GM18867 (cell line): ENCODE measurements at regions not wholly inside any gene's neighbourhood (a gene's known extent, or its start where the extent isn't known, plus 50 kb on each side); places are given as distances from the start of the nearest gene placed in this dataset.

ENCODE experiments used
- ATAC-seq: cut with Tn5 transposase; IDR thresholded peaks from one replicate; pipeline ENCODE4 v1.9.1; 2021; ENCODE audit warnings: mild to moderate bottlenecking, moderate library complexity; ENCODE audit not compliant: unreplicated experiment

- ATAC-seq: no peak
These were observed 704.1 kb downstream of the PRELID2 start for GRCh38 chr5:145130996-145131395.

DNA sequence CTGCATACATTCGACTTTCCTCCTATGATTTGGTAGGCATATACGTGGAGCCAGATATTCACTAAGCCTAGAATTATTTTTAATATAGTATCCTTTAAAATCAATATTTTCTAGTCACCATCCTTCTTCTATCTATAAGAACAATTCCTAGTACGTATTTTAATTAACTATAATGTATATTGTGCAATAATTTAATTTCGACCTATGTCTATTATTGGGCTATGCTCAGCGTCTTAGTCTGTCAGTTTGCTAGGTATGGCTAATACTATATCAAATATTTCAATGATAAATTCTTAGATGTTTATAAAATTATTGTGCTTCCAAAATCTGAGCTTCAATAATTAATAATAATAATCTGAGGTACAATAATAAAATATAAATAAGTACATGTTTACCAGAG is 705.3 kb downstream of the PRELID2 start:
- no peak for ATAC-seq

GRCh38 chr5:145124806-145125205 is 710.3 kb downstream of the PRELID2 start:
- no peak for ATAC-seq

DNA sequence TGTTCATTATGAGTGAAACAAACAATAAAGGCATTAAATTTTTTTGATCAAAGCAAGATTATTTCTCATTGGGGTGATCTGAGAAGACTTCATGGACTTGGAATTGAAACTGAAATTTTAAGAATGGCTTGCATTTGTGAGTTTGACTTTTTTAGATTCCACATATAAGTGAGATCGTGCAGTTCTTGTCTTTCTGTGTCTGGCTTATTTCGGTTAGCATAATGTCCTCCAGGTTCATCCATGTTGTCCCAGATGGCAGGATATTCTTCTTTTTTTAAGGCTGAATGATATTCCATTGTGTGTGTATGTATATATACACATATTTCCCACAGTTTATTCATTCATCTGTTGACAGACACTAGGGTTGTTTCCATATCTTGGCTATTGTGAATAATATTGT is 716.5 kb downstream of the PRELID2 start:
- no peak for ATAC-seq

GRCh38 chr5:145118127-145118526 is 717.0 kb downstream of the PRELID2 start:
- ATAC-seq: no peak

DNA sequence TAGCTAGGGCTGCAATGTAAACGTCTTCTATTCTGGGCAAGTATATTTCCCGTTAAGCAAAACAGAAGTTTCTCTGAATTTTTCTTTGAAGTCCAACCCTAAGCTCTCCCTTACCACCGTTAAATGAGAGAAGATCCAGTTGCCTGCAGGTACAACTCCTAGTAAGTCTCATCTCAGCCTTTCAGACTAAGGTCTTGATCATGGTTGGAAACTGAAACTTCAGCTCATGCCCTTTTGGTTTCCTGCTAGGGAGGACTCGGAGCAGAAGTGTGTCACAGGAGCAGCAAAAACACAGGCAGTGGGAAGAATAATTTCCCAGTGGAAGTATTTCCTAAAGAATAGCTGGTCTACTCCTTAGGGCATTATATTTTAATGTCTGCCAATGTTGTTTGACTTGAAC is 717.9 kb downstream of the PRELID2 start:
- ATAC-seq: no peak

GRCh38 chr5:145111420-145111819 is 723.7 kb downstream of the PRELID2 start:
- no peak for ATAC-seq

- no peak for ATAC-seq
These were observed 724.3 kb downstream of the PRELID2 start for GRCh38 chr5:145110834-145111233.

- ATAC-seq: no peak
These were observed 725.0 kb downstream of the PRELID2 start for GRCh38 chr5:145110181-145110580.

GRCh38 chr5:145105384-145105783 is 729.8 kb downstream of the PRELID2 start:
- ATAC-seq: no peak

DNA sequence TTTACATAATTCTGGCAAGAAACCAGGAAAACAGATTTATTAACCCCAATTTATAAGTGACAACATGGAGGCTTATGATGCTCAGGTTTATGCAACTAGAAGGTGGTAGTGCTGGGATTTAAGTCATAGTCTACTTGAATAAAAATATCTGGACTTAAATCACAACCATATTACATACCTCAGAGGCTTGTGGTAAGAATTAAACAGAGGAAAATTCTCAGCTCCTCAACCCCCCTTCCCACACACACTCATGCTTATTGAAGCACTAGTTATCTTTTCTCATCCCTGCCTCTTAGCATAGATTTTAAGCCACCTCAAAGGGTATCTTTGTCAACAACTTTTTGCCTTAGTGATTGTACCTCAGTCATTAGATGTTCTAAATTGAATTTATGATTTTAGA is 731.0 kb downstream of the PRELID2 start:
- ATAC-seq: no peak

DNA sequence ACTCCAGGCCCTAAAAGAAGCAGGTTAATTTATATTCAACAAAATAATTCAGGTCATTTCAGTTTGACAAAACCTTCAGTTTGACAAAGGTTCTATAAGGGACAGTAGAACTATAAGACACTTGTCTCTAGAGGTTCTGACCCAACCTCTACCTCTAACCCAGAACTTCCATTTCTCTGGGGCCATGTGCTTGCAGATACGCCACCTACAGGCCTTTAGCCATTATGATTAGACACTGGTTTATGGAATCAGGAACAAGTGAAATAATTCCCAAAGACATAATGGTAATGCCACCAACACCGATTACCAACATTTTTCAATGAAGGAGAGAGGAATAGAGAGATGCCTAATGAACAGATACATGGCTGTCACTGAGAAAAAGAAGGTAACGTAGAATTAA is 733.9 kb downstream of the PRELID2 start:
- no peak for ATAC-seq

DNA sequence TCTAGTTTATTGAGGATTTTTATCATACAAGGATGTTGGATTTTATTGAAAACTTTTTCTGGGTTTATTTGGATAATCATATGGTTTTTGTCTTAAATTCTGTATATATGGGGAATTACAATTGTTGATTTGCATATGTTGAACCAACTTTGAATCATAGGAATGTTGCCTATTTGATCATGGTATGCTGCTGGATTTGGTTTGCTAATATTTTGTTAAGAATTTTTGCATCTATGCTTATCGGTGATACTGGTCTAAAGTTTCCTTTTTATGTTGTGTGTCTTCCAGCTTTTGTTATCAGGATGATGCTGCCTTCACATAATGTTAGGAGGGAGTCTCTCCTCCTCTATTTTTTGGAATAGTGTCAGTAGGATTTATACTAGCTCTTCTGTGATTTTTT is 745.0 kb downstream of the PRELID2 start:
- no peak for ATAC-seq

DNA sequence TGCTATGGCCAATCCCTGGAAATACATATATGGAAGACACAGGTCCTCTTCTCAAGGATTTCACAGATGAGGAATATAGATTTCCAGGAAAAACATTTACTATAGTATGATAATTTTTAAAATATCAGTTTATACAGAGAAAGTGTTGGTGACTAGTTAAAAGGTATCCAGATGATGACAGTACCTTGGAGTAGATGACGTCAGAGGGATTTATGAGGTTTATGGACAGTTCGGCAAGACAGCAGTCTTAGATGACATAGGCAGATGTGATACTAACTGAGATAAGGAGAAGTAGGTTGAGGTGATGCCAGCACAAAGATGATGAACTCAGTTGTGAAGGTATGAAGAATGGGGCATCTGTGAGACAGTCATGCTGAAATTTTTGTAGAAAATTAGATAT is 750.3 kb downstream of the PRELID2 start:
- no peak for ATAC-seq

DNA sequence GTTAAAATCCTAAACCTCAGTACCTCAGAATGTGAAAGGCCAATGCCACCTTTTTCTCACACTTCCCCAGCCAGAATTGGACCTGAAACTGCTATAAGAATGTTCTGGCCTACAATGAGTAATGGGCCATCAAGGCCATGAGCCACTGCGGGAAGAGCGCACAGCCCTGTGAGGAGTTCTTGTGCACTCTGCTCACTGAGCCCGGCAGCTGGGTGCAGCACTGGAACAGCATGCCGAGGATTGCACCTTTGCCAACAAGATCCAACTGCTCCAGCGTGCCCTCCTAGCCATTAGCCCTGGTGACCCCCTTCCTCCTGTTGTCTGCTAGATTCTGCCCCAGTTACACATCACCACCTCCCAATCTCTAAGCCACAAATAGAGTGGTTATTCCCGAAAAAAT is 758.1 kb downstream of the PRELID2 start:
- ATAC-seq: no peak

DNA sequence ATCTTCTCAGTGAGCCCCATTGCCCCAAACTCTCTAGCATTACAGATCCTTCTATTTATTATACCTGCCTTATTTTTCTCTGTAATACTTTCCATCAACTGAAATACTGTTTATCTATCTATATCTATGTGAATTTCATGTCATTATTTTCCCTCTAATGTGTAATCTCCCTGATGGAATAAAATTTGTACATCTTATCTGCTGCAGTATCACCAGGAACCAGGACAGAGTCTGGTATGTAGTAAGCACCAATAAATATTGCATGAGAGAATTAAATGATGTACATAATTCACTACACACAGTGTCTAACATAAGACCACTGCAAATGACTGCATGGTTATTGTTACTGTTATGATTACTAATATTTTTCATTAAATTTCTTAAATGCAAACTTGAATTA is 759.1 kb downstream of the PRELID2 start:
- ATAC-seq: no peak

- ATAC-seq: no peak
These were observed 762.3 kb downstream of the PRELID2 start for GRCh38 chr5:145072889-145073288.

GRCh38 chr5:145068721-145069120 is 766.4 kb downstream of the PRELID2 start:
- no peak for ATAC-seq

GRCh38 chr5:145062280-145063062 is 772.7 kb downstream of the PRELID2 start:
- ATAC-seq: no peak

- peak; percentile 97 for ATAC-seq
These were observed 778.3 kb downstream of the PRELID2 start for GRCh38 chr5:145056800-145057199.

DNA sequence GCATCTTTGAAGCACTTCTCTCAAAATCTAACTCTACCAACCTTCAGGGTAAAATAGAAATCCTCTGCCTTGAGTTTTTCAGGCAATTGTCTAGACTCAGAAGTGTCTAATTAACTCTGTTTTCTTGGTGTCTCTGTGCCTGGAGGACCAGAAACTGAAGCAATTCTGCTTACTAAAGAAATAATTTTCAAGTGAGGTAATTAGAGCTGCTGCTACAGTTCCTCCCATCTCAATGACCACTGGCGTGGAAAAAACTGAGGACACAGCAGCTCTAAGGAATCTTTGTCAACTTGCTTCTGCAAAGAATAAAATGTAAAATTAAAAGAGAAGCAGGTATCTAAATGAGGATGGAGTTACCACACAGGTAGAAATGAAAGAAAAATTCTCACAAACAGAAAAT is 785.0 kb downstream of the PRELID2 start:
- no peak for ATAC-seq

DNA sequence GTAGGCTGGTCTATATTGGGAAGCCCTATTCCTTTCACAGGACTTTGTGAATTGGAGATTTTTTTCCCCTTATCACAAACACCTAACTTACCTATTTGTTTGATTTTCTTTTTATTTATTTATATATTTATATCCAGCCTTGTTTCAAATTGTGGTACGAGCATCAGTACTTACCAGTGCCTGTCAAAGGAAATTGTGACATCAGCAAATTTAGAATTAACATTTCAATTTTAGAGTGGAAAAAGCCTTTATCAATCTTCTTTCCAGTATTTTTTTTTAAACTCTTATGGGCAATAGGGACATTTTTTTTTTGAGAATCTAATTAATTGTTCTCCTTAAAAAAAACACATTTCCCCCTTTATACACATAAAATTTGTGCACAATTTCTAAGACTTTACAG is 790.2 kb downstream of the PRELID2 start:
- ATAC-seq: no peak

GRCh38 chr5:145028626-145029025 is 806.5 kb downstream of the PRELID2 start:
- no peak for ATAC-seq
